Superior temporal gyrus (tissue), 1 donor: ENCODE measurements at regions not wholly inside any gene's neighbourhood (a gene's known extent, or its start where the extent isn't known, plus 50 kb on each side); places are given as distances from the start of the nearest gene placed in this dataset.

Experiments
- DNase-seq: peaks from one replicate; pipeline ENCODE4 v3.0.0-alpha.2; 2016; ENCODE audit errors: extremely low spot score

DNA sequence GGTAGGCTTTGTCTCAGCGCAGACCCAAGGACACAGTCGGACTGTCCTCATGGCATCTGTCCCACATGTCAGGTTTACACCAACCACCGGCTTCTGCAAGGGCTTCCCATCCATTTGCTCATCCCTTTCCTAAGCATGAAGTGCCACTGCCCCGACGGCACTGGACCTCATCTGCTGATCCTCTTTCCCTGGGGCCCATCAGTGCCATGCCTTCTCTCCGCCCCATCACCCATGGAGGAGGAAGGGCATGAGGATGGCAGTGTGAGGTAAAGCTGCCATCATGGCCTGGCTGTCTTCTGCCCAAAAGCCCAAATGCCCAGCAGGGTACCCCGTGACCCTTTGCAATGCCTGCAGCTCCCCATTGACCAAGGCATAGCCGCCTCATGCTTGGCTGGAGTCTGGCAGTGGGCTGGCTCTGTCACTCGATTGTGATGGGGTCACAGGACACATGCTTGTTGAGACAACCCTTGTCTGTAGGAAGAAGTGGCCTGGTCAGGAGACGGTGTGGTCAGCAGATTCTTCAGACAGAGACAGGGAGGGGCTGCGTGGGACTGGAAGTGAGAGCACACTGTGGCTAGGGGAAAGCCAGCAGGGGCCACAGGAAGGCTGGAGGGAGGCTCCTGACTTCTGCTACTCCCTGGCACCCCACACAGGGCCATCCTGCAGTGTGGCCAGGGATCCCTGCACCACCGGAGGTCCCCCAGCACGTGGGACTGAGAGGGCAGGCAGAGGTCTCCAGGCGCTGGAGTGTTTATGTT, 493.7 kb upstream of the HS6ST1 start:
- DNase-seq: no peak

DNA sequence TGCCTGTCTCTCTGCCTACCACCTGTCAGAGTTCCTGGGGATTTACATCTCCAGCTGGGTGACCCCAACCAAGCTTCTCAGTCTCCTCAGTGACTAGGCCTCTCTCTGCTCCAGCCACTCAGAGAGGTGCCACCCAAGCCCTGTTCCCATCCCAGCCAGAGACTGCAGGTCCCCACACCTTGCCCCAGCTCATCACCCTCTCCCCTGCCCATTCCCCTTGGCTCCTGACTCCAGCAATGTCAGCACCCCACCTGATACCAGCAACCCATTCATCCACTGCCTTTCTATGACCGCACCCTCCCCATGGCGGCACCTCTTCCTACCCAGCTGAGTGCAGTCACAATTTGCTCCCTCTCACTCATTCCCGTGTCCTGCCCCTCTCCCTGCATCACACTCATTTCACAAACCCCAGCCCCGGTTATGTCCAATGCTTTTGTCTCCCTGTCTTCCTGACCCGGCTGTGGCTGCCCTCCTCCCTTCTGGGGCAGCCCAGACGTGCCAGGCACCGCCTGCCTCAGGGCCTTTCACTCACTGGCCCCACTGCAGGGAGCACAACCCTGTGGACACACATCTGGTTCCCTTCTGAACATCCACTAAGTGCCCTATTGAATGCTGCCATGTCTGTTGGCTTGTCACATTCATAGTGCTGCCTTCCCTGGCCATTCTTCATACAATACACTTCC, 494.8 kb upstream of the HS6ST1 start:
- no peak for DNase-seq

DNA sequence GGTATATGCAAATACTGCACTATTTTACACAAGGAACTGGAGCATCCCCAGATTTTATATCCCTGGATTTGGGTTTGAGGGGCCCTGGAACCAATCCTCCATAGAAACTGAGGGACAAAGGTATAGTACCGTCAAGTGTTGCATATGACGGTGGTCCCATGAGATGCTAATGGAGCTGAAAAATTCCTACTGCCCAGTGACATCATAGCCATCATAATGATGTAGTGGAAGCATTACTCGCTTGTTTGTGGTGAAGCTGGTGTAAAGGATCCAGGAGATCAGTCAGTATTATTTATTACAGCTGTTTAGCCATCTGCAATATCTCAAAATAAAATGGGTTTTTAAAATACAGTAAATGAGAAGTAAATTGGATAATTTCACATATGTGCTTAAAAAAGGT, 496.6 kb upstream of the HS6ST1 start:
- DNase-seq: no peak

DNA sequence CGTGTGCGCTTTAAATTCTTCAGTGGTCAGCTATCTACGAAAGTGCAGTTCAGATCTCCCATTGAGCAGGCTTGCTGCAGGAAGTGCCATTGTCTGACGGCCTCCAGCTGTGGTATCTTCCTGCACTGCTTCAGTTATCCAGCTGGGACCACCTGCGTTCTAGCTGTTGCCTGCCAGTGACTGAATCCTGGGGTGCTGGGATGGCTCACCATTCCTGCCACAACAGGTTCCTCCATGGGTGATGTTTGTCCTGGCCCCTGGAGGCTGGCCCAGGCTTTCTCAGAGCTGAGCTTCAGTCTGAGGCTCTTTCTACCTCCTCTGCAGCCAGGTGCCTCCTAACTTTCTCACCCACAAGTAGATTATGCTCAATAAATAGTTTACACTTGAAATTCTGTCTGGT, 498.5 kb upstream of the HS6ST1 start:
- no peak for DNase-seq

DNA sequence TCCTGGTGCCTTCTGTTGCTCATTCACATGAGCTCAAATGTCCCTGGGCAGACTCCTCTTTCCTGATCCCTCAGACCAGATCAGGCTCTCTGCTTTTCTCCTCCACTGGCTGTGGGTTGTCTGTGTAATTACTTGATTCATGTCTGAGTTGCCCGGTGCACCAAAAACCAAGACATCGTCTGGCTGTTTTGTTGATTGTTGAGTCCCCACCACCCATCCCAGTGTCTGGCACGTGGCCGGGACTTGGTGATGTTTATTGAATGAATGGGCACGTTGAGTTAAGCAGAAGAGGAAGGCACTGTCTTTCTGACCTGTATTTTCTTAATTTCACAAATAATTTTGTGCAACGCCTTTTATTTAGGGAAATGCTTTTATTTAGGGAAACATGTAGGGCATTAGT, 499.1 kb upstream of the HS6ST1 start:
- no peak for DNase-seq

DNA sequence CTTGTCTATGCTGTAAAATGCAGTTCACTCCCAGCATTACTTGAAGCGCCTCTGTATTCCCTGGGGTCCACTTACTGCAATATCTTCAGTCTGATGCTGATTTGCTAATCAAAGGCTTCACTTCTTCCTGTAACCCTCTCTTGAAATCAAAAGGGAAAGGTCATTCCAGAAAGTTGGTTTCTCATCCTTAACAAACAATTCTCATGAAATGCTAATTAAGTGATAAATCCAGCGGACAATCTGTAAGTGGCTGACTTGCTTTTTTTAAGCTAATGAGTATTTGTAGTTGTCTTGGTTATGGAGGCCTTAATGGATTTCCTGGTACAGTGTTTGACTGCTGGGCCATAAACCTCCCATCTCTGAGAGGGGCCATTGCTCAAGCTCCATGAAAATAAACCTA, 499.6 kb upstream of the HS6ST1 start:
- DNase-seq: no peak

DNA sequence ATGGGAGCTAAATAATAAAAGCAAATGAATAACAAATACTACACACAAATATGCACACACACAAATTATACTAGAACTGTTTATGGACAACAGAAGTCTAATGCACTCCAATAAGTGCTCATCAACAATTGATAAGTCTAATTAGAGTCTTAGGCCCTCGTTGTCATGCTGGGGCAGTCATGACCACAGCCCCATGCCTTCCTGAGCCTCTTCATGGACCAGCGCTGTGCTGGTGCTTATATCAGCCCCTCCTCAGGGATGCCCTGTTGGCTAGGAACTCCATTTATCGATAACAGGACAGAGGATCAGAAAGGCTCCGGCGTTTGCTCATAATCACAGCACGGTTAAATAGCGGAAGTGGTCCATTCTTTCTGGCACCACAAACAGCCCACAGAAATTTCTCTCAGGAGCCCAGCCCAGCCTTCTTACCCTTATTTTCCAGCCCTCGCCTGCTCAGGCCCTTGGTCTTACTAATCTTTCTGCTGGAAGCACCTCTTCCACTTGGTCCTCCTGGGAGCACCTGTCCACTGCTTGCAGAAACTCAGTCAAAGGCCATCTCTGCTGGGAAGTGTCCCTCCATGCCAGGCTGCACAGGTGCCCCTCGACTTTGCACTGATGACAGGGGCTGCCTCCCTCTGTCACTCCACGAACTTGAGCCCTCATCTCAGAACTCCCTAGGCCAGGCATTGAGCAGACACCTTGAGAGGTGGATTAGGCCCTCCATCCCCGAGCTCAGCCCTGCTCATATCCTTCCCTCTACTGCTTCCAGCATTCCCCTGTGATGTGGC, 500.2 kb upstream of the HS6ST1 start:
- DNase-seq: no peak

DNA sequence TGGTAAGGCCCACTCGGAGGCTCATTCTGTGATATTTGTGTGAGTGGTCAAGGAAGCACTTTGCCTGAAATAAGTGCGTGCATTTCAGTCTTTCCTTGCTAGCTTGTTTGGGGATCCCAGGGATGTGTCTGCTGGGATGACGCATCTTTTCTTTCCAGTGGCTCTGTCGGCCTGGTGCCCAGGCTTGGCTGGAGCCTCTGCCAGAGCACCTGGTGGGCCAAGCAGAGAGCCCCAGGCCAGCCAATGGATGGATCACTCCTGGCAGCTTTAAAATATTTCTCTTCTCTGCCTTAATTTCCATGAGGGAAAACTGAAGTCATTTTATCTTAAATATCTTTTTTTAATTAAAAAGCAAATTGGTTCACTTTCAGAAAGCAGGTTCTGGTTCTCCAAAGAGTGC, 501.8 kb upstream of the HS6ST1 start:
- DNase-seq: no peak

DNA sequence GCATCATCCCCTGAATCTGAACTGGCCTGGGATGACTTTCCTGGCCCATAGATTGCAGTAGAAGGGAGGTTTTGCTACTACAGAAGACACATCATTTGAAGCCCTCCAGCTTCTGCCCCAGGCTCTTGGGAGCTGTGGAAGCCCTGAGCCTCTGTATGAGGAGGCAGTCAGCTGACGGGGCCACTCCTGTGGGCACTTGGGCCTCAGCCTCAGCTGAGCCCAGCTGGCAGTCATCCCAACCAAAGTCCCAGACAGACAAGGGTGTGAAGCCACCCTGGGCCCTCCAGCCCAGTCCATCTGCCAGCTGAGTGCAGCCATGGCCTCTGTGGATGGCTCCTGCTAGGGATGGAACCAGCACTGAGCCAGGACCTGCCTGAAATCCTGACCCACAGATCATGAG, 502.3 kb upstream of the HS6ST1 start:
- no peak for DNase-seq

DNA sequence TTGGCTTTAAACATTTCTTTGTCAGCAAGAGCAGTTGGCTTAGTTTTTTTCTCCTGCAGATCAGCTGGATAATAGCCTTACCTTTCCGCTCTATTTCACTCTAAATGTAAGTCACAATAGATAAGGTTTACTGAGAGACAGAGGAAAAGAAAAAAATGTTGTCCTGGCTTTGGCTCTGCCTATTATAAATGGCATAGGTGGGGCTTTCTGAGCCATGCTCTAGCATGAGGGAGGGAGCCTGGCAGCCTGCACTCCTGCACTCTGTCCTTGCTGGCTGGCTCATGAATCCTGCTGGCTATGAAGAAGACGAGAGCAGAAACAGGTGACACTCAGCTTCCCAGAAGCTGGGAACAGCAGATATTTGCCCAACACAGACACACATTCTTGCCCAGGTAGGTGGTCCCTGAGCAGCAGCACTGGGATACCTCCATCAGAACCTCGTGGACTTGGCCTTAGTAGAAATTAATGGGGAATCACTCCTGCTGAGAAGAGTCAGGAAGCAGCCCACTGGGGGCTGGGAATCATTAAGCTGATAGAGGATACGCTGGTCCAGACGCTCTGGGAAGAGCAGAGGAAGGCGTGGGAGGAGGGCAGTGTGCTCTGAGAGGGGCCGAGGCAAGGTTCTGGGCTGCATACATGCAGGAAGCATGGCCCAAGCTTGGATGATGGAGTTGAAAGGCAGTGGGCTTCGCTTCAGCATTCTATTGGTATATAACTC, 514.4 kb upstream of the HS6ST1 start:
- DNase-seq: no peak

DNA sequence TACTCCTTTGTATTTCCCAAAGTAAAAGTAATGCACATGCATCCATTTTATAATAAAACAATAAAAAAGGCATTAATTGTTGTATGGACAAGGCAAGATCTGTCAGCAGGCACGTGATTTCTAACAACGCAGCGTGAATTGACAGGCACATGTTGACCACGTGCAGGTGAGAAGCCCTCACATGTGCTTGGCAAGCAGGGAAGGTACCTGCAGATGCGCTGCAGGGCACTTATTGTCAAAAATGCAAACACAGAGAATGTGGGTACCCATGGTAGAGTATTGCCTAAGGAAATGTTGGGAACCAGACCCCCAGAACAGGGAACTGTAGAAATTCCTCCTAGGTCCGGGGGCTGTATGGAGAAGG, 515.0 kb upstream of the HS6ST1 start:
- DNase-seq: no peak

DNA sequence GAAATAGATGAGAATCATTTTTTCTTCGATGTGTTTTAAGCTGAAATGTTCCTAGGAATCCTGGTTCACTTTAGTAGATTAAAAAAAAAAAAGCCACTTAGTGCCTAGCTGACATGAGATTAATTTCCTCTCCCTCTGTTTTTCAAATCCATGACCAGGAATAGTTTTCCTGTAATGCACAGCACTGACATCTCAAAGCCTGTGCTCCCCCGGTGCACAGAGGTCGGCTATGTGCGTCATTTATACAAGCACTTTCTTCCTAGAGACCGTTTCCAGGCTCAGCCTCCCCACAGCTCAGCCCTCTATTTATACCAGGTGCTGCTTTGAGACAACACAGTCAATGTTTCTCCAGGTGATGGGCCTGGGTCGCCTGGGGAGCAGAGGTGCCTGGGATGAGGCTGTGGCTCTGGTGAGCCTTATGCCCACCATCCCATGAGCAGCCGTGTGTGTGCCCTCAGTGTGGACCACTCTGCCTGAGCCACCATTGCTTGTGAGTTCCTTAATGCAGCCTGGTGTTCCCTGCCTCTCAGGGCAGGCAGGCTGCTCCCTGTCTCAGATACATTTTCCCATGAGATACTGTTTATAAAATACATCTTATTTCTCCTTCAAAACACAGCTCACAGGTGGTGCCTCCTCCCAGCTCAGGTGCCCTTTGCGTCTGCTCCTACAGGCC, 515.7 kb upstream of the HS6ST1 start:
- DNase-seq: no peak

DNA sequence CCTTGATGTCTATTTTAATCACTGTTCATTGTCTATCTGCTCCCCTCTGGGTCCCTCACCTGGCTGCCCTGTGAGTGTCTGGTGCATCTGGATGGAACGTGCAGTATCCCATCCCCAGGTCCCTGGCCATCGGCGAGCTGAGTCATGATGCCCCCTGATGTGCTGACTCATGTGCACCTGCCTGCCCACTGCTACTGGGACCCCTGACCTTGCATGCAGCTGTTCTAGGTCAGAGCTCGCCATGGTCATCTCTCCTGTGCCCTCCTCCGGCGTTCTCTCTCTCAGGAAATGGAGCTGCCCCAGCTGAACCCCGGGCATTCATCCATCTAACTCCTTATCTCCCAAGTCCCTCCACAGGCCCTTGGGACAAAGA, 516.2 kb upstream of the HS6ST1 start:
- no peak for DNase-seq

DNA sequence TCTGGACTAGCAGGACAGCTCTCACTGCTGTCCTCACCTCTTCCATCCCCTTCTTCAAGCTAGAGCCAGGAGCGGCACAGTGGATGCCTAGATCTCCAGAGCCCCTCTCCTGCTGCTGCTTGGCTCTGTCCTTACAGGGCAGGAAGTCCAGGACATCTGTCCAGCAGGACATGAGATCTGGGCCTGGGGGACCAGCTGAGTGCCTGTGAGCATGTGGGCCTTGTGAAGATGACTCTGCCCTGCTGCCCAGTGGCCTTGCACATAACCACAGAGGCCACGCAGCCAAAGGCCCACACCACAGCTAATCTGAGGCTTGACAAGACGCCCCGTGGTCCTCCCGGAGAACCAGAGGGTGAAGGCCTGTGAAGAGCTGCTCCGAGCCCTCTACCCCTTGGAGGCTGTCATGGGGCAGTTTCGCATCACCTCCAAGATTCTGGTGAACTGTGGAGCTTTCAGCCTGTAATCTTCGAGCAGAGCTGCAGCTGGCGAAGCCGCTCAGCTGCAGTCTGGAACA, 516.7 kb upstream of the HS6ST1 start:
- no peak for DNase-seq

DNA sequence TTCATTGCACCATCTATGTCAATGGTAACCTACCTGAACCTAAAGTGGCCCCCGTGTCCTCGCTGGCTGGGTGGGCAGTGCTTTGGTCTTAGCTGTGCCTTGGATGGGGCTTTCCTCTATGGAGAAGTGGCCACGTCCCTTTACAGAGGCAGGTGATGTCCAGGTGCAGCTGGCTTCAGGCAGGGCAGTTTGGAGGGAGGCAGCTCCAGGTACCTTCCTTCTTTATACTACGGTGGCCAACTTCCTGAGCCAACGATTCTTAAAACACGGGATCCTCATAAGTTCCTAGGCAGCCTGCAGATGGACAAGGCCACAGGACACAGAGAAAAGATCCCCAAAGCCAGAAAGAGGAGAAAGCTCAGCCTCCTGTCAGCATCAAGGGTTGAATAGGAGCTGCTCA, 517.3 kb upstream of the HS6ST1 start:
- DNase-seq: no peak

DNA sequence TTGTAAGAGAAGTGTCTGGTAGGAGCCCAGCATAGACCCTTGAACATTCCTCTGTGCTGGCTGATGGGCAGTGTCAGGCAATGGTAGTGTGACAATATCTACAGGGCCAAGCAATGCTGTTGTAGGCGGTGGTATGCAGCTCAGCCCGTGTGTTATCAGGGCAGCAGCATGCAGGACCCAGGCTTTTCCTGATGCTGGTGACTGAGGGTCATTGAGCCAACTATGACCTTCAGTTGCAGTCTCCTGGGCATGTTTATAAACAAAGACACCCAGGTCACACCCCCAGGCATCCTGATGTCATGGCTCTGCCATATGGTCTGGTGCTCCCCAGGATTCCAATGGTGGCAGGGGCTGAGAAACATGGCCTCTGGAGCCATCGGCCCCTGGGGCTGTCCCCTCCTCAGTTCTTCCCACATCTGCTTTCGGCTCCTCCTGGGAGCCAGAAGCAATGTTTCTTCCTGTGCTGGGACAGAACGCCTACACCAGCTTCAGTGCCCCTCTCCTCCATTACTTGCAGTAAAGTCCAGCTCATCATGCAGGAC, 518.0 kb upstream of the HS6ST1 start:
- DNase-seq: no peak

DNA sequence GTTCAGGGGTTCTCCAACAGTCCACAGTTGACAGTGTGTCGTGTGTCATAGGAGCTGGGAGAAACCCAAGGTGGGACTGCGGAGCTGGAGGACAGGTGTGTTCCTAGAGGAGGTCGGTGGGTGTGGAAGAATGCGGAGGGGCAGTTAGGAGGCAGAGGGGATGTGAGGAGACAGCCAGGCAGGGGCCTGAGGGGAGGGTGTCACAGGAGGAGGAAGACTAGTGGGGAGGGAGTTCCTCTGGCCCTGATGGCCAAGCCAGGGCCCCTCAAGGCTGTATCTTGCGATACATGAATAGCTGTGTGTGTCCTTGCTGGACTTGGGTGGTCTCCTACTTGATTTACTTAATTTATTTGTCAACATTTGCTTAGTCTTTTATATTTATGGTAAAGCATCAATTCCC, 519.6 kb upstream of the HS6ST1 start:
- DNase-seq: no peak

DNA sequence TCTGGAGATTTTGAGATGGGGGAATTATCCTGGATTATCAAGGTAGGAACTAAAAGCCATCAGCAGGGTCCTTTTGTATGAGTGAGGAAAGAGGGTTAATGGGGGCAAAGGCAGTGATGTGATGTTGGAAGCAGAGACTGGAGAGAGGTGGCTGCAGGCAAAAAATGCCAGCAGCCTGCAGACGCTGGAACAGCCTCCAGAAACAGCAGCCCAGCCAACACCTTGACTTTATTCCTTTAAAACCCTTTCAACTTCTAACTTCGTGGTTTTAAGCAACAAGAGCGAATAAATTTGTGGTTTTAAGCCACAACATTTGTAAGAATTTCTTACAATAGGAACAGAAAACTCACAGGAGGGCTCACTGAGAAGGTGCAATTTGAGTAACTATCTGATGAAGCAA, 523.1 kb upstream of the HS6ST1 start:
- DNase-seq: no peak

DNA sequence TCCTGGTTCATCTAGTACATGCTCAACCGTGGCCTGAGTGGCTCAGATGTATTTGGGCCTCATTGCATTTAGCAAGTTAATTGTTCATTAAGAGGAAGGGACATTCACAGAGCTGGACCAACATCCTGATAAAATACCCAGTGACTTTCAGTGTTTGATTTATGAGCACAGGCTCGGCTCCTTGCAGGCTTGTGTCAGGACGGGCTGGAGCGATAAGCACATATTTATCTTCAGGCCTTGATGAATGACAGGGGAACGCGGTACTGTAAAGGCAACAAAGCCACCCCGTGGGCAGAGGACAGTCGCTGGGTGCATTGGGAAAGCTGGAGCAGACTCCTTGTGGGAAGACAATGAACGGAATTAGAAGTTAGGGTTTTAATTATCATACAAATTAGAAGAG, 548.6 kb upstream of the HS6ST1 start:
- DNase-seq: no peak

DNA sequence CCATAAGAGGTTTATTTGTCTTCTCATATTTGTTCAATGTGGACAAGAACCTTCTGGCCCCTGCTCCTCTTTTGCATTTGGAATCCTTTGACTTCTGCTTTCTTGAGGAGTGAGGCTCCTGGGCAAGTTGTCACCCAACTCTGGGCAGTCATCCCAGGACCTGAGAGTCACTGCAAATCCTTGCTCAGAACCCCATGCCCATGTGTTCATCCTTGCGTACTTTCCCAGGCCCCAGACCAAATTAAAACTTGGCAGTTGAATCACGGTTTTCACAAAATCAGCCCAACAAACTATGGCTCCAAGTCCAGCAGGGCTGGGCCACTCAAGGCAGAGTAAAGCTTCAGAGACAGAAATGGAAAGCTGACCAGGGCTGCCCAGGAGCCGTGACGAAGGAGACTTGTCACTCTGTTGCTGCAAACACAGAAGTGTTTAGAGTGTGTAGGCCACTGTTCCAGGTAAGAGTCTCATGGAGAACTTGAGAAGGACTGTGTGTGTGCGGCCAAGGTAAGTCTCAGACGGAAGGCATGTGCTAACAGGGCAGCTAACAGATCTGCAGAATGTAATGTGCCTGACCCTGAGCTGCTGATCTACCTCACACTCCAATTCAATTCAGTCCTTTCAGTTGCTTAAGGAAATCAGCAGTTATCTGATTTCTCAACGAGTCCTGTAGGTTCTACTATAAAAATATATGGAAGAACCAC, 549.4 kb upstream of the HS6ST1 start:
- DNase-seq: no peak
